Stomach (tissue), 8 donors: ENCODE measurements at regions not wholly inside any gene's neighbourhood (a gene's known extent, or its start where the extent isn't known, plus 50 kb on each side); places are given as distances from the start of the nearest gene placed in this dataset.

ENCODE experiments used
- DNase-seq, 2 donors: peaks; one replicate each; pipeline versions ENCODE4 v3.0.0 to v3.0.0-alpha.2; 2013 to 2019
- H3K27ac ChIP-seq, 5 donors: fragments of 200-600 bp in 4 of 5; sonication (generic) in 4 of 5; one replicate each; pipeline ENCODE4 v1.5.1; 2013 to 2019; ENCODE audit warnings: mild to moderate bottlenecking in 1 of 5, moderate library complexity in 1 of 5
- H3K27me3 ChIP-seq, 3 donors: fragments of 200-600 bp; sonication (generic); one replicate each; pipeline ENCODE4 v1.5.1; 2017 to 2019; ENCODE audit warnings: mixed run types in 1 of 3
- H3K36me3 ChIP-seq, 4 donors: fragments of 200-600 bp; sonication (generic); 1 replicate in 3 of 4; 2 replicates in 1 of 4; pipeline ENCODE4 v1.5.1; 2016 to 2019
- H3K4me1 ChIP-seq, 4 donors: fragments of 200-600 bp; sonication (generic); one replicate each; pipeline ENCODE4 v1.5.1; 2016 to 2019
- H3K4me3 ChIP-seq, 4 donors: fragments of 200-600 bp; sonication (generic) in 3 of 4; one replicate each; pipeline ENCODE4 v1.5.1; 2016 to 2019; ENCODE audit warnings: mild to moderate bottlenecking in 1 of 4
- H3K9me3 ChIP-seq, 4 donors: fragments of 200-600 bp; sonication (generic); one replicate each; pipeline ENCODE4 v1.5.1; 2016 to 2019
- EP300 ChIP-seq: sonication (generic); formaldehyde crosslinking; IDR thresholded peaks from one replicate; pipeline ENCODE4 v1.6.1; 2017; ENCODE audit warnings: antibody characterized with exemption
- POLR2A ChIP-seq, 4 donors: fragments of 450-650 bp; IDR thresholded peaks; one replicate each; pipeline ENCODE4 v1.6.1; 2016; ENCODE audit warnings: antibody characterized with exemption in 4 of 4, control low read depth in 2 of 4, mild to moderate bottlenecking in 1 of 4, moderate library complexity in 1 of 4
- POLR2AphosphoS5 ChIP-seq, 3 donors: sonication (generic); formaldehyde crosslinking; IDR thresholded peaks; one replicate each; pipeline ENCODE4 v1.6.1; 2016; ENCODE audit warnings: antibody characterized with exemption in 3 of 3
- WGBS, 5 donors: extraction: QIAGEN DNeasy Blood & Tissue Kit in 3 of 5; methylation state at CpG; one replicate each; pipeline versions ENCODE4 v1.1.5 to v1.1.7; 2013 to 2018; 5-methylcytosine and 5-hydroxymethylcytosine counted together
- intact Hi-C: fragments of 100-400 bp; cut with DNase I; formaldehyde crosslinking; loops from one replicate; pipeline ENCODE4 v1.15.1; 2023; ENCODE audit warnings: low total_unique reads
- TF ChIP-seq, protein P1 (sequence below), 7 experiments: fragments of 450-650 bp in 4 of 7; fragments of 200-600 bp in 3 of 7; sonication (generic) in 3 of 7; IDR thresholded peaks; one replicate each; pipeline ENCODE4 v1.5.1; 2016 to 2019; ENCODE audit warnings: antibody characterized with exemption in 7 of 7, control low read depth in 2 of 7, mild to moderate bottlenecking in 1 of 7
- donor health status: healthy with polysubstance abuse.
- donor health status: Bipolar disorder and iron deficiency.
- donor health status: healthy.

DNA sequence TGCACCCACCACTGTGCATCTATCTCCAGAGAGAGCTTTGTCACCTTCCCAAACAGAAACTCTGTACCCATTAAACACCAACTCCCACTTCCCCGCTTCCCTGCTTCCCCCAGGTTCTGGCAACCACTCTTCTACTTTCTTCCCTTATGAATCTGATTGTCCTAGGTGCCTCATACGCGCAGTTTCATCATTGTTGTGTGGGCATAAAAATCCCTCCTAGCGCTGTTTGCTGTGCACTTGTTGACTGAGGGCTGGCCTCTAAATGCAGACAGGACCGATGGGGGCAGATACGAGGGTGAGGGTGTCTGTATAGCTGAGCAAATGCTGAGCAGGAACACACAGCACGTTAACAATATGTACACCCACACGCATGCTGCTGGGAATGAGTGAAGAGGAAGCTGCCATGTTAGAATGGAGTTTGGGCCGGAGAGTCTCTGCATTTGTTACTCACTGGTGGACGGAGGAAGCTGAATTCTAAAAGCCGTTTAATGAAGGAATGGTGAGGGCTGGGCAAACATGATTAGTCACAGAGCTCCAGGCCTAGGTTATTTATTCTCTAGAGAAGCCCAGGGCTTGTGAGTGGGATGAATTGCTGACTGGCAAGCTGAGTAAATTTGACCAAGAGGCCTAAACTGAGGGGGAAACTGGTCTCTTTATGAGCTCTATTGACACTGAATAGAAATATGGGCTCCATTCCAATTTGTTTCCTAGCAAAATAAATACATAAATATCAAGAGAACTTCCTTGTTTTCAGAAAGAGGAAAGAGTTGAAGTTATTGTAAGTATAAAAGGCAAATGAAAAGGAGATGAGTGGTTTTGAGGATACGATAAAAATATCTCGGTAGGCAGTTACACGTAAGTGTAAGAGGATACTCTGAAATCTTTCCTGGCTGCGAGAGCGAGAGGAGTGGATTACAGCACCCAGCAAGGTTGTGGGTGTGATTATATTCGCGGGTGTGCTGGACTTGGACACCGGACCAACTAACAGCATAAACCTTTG, 95.9 kb upstream of the RPS6KA3 start:
- Histone ChIP-seq H3K4me3 (no peak overlapping the region), H3K9me3 (no peaks in the 10 kb centered on the region), H3K27ac (peak overlapping the region; percentile 48 to 78 (median 63)), H3K36me3 (no peaks in the 10 kb centered on the region), H3K4me1 (peaks cover 0 to 20% (median 12%) of the 10 kb centered on the region in 4 donors), H3K27me3 (no peaks in the 10 kb centered on the region)
- DNase-seq: peak in 1 of 2 donors; percentile 86
- 22 to 53% (median 34%) methylated on average over 19 of the region's 19 CpGs for WGBS, 5 donors
- TF ChIP-seq, protein P1, sequence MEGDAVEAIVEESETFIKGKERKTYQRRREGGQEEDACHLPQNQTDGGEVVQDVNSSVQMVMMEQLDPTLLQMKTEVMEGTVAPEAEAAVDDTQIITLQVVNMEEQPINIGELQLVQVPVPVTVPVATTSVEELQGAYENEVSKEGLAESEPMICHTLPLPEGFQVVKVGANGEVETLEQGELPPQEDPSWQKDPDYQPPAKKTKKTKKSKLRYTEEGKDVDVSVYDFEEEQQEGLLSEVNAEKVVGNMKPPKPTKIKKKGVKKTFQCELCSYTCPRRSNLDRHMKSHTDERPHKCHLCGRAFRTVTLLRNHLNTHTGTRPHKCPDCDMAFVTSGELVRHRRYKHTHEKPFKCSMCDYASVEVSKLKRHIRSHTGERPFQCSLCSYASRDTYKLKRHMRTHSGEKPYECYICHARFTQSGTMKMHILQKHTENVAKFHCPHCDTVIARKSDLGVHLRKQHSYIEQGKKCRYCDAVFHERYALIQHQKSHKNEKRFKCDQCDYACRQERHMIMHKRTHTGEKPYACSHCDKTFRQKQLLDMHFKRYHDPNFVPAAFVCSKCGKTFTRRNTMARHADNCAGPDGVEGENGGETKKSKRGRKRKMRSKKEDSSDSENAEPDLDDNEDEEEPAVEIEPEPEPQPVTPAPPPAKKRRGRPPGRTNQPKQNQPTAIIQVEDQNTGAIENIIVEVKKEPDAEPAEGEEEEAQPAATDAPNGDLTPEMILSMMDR (IDR thresholded peaks at IDR 0.05): no peak
- no peak for TF ChIP-seq POLR2A (IDR thresholded peaks at IDR 0.05)
- peak in 1 of 3 donors; percentile 18 for TF ChIP-seq POLR2AphosphoS5 (IDR thresholded peaks at IDR 0.05)
- intact Hi-C loops: no loop called here

DNA sequence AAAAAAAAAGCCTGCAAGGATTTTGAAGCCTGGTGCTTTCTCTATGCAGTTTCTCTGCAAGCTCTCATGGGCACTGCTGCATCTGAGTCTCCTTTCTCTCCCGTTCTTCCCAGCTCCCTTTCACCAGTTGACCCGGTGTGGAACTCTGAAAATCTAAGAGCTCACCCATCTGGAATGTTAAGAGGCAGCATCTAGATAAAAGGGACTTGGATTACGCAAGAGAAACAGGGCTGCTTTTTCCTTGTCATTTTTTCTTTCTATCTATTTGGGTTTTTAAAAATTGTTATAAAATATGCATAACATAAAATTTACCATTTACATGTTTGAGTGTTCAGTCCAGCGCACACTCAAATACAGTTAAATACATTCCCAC, 95.2 kb upstream of the RPS6KA3 start:
- Histone ChIP-seq H3K4me3 (no peak overlapping the region), H3K9me3 (no peaks in the 10 kb centered on the region), H3K27me3 (no peaks in the 10 kb centered on the region), H3K4me1 (peaks cover 0 to 20% (median 12%) of the 10 kb centered on the region in 4 donors), H3K36me3 (no peaks in the 10 kb centered on the region), H3K27ac (peak overlapping the region in 4 of 5 donors; percentile 48 to 78 (median 59))
- TF ChIP-seq, protein P1 (IDR thresholded peaks at IDR 0.05): no peak
- TF ChIP-seq POLR2AphosphoS5 (IDR thresholded peaks at IDR 0.05) (no peak), POLR2A (IDR thresholded peaks at IDR 0.05) (no peak), EP300 (no peak)
- intact Hi-C loops: no loop called here
- DNase-seq: peak in 1 of 2 donors; percentile 44
- 33 to 53% (median 45%) methylated on average over 4 of the region's 4 CpGs for WGBS, 5 donors

DNA sequence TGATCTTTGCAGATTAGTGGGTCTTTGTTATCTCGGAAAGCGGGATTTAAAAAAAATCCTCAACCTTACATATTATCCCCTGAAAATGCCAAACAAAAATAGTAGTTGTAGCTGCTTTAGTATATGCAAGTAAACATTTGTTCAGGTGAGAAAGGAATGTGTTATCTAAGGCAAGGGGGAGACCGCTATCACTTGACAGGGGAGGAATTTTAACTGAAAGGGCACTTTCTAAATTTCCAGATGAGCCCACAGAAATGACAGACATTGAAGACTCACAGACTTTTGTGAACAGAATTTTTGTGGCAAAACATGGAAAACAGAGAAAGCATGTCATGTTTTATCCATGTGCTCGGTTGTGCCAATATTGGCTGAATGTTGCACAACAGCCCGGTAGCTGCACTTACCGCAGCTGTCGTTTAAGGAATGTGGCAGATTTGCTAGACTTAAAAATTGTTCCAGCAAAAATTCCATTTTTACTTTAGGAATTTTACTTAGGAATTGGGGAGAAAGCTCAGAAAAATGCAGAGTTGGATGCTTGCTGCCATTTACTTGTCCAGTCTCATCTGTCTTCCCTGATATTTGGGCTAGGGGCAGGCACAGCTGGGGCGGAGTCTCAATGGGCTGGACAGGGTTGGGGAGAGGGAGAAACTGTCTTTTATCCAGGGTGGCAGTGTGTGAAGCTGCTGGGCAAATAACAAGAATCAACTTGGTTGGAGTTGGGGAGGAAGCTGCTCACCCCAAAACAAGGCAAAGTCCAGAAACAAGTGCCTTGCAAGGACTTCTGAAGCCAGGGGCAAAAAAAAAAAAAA, 94.6 kb upstream of the RPS6KA3 start:
- no peaks in the 10 kb centered on the region for H3K36me3 ChIP-seq
- H3K27ac ChIP-seq: peak overlapping the region in 2 of 5 donors; percentile 4 to 48
- no peak overlapping the region for H3K4me3 ChIP-seq
- H3K27me3 ChIP-seq: no peaks in the 10 kb centered on the region
- no peaks in the 10 kb centered on the region for H3K9me3 ChIP-seq
- TF ChIP-seq POLR2A (IDR thresholded peaks at IDR 0.05) (no peak), POLR2AphosphoS5 (IDR thresholded peaks at IDR 0.05) (no peak), EP300 (no peak)
- TF ChIP-seq, protein P1 (IDR thresholded peaks at IDR 0.05): no peak
- intact Hi-C loops: no loop called here
- H3K4me1 ChIP-seq: peaks cover 0 to 20% (median 12%) of the 10 kb centered on the region in 4 donors
- DNase-seq: peak in 1 of 2 donors; percentile 41
- WGBS, 5 donors: 26 to 54% (median 42%) methylated on average over 8 of the region's 8 CpGs

DNA sequence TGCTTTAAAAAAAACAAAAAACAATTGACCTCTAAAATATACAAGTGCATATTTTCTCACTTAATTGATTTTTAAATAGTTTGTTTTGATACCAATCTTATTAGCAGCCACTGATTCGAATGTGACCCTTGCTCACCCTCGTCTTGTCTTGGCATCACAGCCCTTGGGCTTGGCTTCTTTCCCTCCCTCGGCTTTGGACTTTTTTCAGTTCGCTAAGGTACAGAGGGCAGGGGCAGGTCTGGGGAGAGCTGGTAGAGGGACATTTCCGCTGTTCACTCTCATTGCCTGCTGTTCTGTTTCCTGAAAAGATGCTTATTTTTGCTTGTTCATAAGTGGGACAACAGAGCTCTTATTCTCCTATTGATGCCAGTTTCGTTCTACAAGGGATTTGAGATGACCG, 88.5 kb upstream of the RPS6KA3 start:
- Histone ChIP-seq H3K36me3 (no peaks in the 10 kb centered on the region), H3K4me1 (no peaks in the 10 kb centered on the region), H3K4me3 (no peak overlapping the region), H3K27ac (no peak overlapping the region), H3K27me3 (peaks cover 0 to 3% (median 0%) of the 10 kb centered on the region in 3 donors), H3K9me3 (no peaks in the 10 kb centered on the region)
- DNase-seq: no peak
- no peak for TF ChIP-seq POLR2AphosphoS5 (IDR thresholded peaks at IDR 0.05)
- TF ChIP-seq, protein P1 (IDR thresholded peaks at IDR 0.05): no peak
- no peak for TF ChIP-seq POLR2A (IDR thresholded peaks at IDR 0.05)
- no peak for TF ChIP-seq EP300
- 70 to 80% (median 74%) methylated on average over 7 of the region's 7 CpGs for WGBS, 5 donors
- intact Hi-C loops: no loop called here
